HEK293T (cell line): ENCODE measurements at regions not wholly inside any gene's neighbourhood (a gene's known extent, or its start where the extent isn't known, plus 50 kb on each side); places are given as distances from the start of the nearest gene placed in this dataset.

ENCODE experiments used
- CTCF ChIA-PET: fragments of 350-600 bp; formaldehyde crosslinking; extraction: SDS; loops from one replicate; lab custom pipeline; 2021; ENCODE audit warnings: antibody characterized with exemption, inconsistent platforms; lab: Yijun Ruan, JAX
- POLR2A ChIA-PET: fragments of 350-600 bp; formaldehyde crosslinking; extraction: SDS; loops from one replicate; lab custom pipeline; 2020; ENCODE audit warnings: antibody characterized with exemption, inconsistent platforms; lab: Yijun Ruan, JAX
- DNase-seq: peaks from one replicate; pipeline ENCODE4 v3.0.0; 2012; ENCODE audit warnings: mixed read lengths; ENCODE audit errors: extremely low spot score
- ARNT ChIP-seq: fragments of 450-650 bp; IDR thresholded peaks from 2 replicates; pipeline ENCODE4 v1.6.1; 2017; ENCODE audit warnings: mild to moderate bottlenecking
- BHLHE40 ChIP-seq: fragments of 450-650 bp; IDR thresholded peaks from 2 replicates; pipeline ENCODE4 v1.6.1; 2016; ENCODE audit warnings: mild to moderate bottlenecking, moderate library complexity, borderline replicate concordance
- CTBP1 ChIP-seq: fragments of 450-650 bp; IDR thresholded peaks from 2 replicates; pipeline ENCODE4 v1.6.1; 2016; ENCODE audit warnings: borderline replicate concordance
- ELF4 ChIP-seq: fragments of 450-650 bp; IDR thresholded peaks from 2 replicates; pipeline ENCODE4 v1.6.1; 2017; ENCODE audit warnings: antibody characterized with exemption
- FOXA1 ChIP-seq: fragments of 450-650 bp; IDR thresholded peaks from 2 replicates; pipeline ENCODE4 v1.6.1; 2016; ENCODE audit warnings: mild to moderate bottlenecking
- FOXK2 ChIP-seq: fragments of 450-650 bp; IDR thresholded peaks from 2 replicates; pipeline ENCODE4 v1.6.1; 2016; ENCODE audit warnings: mild to moderate bottlenecking
- FOXM1 ChIP-seq: fragments of 450-650 bp; IDR thresholded peaks from 2 replicates; pipeline ENCODE4 v1.6.1; 2017; ENCODE audit warnings: mild to moderate bottlenecking, borderline replicate concordance
- HDGF ChIP-seq: fragments of 450-650 bp; IDR thresholded peaks from 2 replicates; pipeline ENCODE4 v1.6.1; 2017; ENCODE audit warnings: antibody characterized with exemption, borderline replicate concordance
- L3MBTL2 ChIP-seq: fragments of 450-650 bp; conservative IDR thresholded peaks from 2 replicates; pipeline ENCODE4 v1.6.1; 2016; ENCODE audit warnings: mild to moderate bottlenecking
- LEF1 ChIP-seq: fragments of 450-650 bp; IDR thresholded peaks from 2 replicates; pipeline ENCODE4 v1.6.1; 2017; ENCODE audit warnings: mild to moderate bottlenecking, borderline replicate concordance
- NFRKB ChIP-seq: fragments of 450-650 bp; IDR thresholded peaks from 2 replicates; pipeline ENCODE4 v1.6.1; 2016; ENCODE audit warnings: mild to moderate bottlenecking, moderate library complexity
- PKNOX1 ChIP-seq: fragments of 450-650 bp; IDR thresholded peaks from 2 replicates; pipeline ENCODE4 v1.6.1; 2016
- SP1 ChIP-seq: fragments of 450-650 bp; IDR thresholded peaks from 2 replicates; pipeline ENCODE4 v1.6.1; 2017
- SUZ12 ChIP-seq: fragments of 450-650 bp; IDR thresholded peaks from 2 replicates; pipeline ENCODE4 v1.6.1; 2016; ENCODE audit warnings: mild to moderate bottlenecking
- TARDBP ChIP-seq: fragments of 450-650 bp; IDR thresholded peaks from 2 replicates; pipeline ENCODE4 v1.6.1; 2016
- ZNF384 ChIP-seq: fragments of 450-650 bp; IDR thresholded peaks from 2 replicates; pipeline ENCODE4 v1.6.1; 2016

- CTCF ChIA-PET = interaction anchor here (0.6 kb wide), 1 partner anchor 70 kb away, joined by 3 read pairs; no protein-coding TSS in a partner anchor
- DNase-seq = no peak
- TF ChIP-seq FOXK2 (no peak), SUZ12 (no peak), HDGF (no peak), FOXA1 (no peak), ELF4 (no peak), ZNF384 (no peak), TARDBP (no peak), BHLHE40 (no peak), SP1 (no peak), NFRKB (no peak), ARNT (no peak), PKNOX1 (no peak)
- POLR2A ChIA-PET = no interaction called here
Observed at GRCh38 chr12:92566448-92567019, 136.3 kb upstream of the PLEKHG7 start.

- POLR2A ChIA-PET = no interaction called here
- CTCF ChIA-PET = interaction anchor here (0.9 to 1.0 kb wide), 2 partner anchors 479 to 1182 kb away, joined by 3 read pairs; no protein-coding TSS in a partner anchor
Observed at GRCh38 chr12:92563819-92564218, 139.0 kb upstream of the PLEKHG7 start.

GRCh38 chr12:92562063-92562734 lies 140.6 kb upstream of the PLEKHG7 start:
- TF ChIP-seq LEF1 = no peak
- no peak for TF ChIP-seq BHLHE40
- TF ChIP-seq SUZ12 = no peak
- no peak for TF ChIP-seq FOXK2
- TF ChIP-seq FOXA1 = no peak
- no peak for TF ChIP-seq PKNOX1
- TF ChIP-seq ELF4 = no peak
- no peak for TF ChIP-seq NFRKB
- TF ChIP-seq SP1 = no peak
- TF ChIP-seq FOXM1 = no peak
- no peak for TF ChIP-seq HDGF
- no peak for TF ChIP-seq ARNT
- TF ChIP-seq TARDBP = no peak
- no peak for TF ChIP-seq CTBP1
- TF ChIP-seq ZNF384 = no peak
- no peak for TF ChIP-seq L3MBTL2
- POLR2A ChIA-PET = no interaction called here
- DNase-seq = no peak

More at GRCh38 chr12:92563819-92564218, 139.0 kb upstream of the PLEKHG7 start:
- no peak for DNase-seq
- TF ChIP-seq HDGF (no peak), SUZ12 (no peak), ARNT (no peak), CTBP1 (no peak), LEF1 (no peak)

GRCh38 chr12:92561543-92561899 lies 141.3 kb upstream of the PLEKHG7 start:
- ChIA-PET POLR2A (no interaction called here), CTCF (no interaction called here)
- TF ChIP-seq ELF4 = no peak
- TF ChIP-seq CTBP1 = no peak
- no peak for TF ChIP-seq L3MBTL2
- no peak for TF ChIP-seq FOXK2
- TF ChIP-seq ARNT = no peak
- TF ChIP-seq PKNOX1 = no peak
- TF ChIP-seq SP1 = no peak
- no peak for TF ChIP-seq HDGF
- TF ChIP-seq BHLHE40 = no peak
- TF ChIP-seq LEF1 = no peak
- no peak for TF ChIP-seq SUZ12
- no peak for TF ChIP-seq FOXA1
- TF ChIP-seq NFRKB = no peak

More at GRCh38 chr12:92562063-92562734, 140.6 kb upstream of the PLEKHG7 start:
- CTCF ChIA-PET = no interaction called here

GRCh38 chr12:92560713-92561542 lies 141.9 kb upstream of the PLEKHG7 start:
- CTCF ChIA-PET = no interaction called here
- POLR2A ChIA-PET = no interaction called here
- TF ChIP-seq L3MBTL2 (no peak), SP1 (no peak), FOXK2 (no peak), LEF1 (no peak), NFRKB (no peak), BHLHE40 (no peak), PKNOX1 (no peak), ZNF384 (no peak), TARDBP (no peak), HDGF (no peak), CTBP1 (no peak), ELF4 (no peak), SUZ12 (no peak), FOXM1 (no peak), FOXA1 (no peak), ARNT (no peak)
- DNase-seq = no peak

More at GRCh38 chr12:92561543-92561899, 141.3 kb upstream of the PLEKHG7 start:
- DNase-seq = no peak
